Endodermal cell (in vitro differentiated cells): ENCODE measurements at regions not wholly inside any gene's neighbourhood (a gene's known extent, or its start where the extent isn't known, plus 50 kb on each side); places are given as distances from the start of the nearest gene placed in this dataset.
A peak's percentile ranks its signal among the peaks of the same experiment; 100 is the strongest.

Source experiments
- DNase-seq: peaks from one replicate; pipeline ENCODE4 v3.0.0-alpha.2; 2017
- H3K27ac ChIP-seq: 2 replicates; pipeline ENCODE4 v1.5.1; 2013; ENCODE audit warnings: mild to moderate bottlenecking, low read depth, low read length, moderate library complexity
- H3K27me3 ChIP-seq: 2 replicates; pipeline ENCODE4 v1.6.1; 2013; ENCODE audit warnings: mild to moderate bottlenecking, low read length, moderate library complexity; ENCODE audit not compliant: insufficient read depth, control insufficient read depth, poor library complexity, severe bottlenecking
- H3K36me3 ChIP-seq: 2 replicates; pipeline ENCODE4 v1.7.0; 2013; ENCODE audit warnings: mild to moderate bottlenecking, low read length, moderate library complexity; ENCODE audit not compliant: control insufficient read depth, insufficient read depth
- H3K4me1 ChIP-seq: one replicate; pipeline ENCODE4 v1.7.0; 2013; ENCODE audit warnings: low read length; ENCODE audit not compliant: control insufficient read depth, insufficient read depth
- H3K4me3 ChIP-seq: 2 replicates; pipeline ENCODE4 v1.5.1; 2013; ENCODE audit warnings: mild to moderate bottlenecking, low read length, moderate library complexity
- H3K9ac ChIP-seq: 2 replicates; pipeline ENCODE4 v1.6.1; 2013; ENCODE audit warnings: mild to moderate bottlenecking, low read length, moderate library complexity; ENCODE audit not compliant: poor library complexity, severe bottlenecking; ENCODE audit errors: extremely low read depth
- H3K9me3 ChIP-seq: 2 replicates; pipeline ENCODE4 v1.6.1; 2013; ENCODE audit warnings: mild to moderate bottlenecking, low read length, moderate library complexity; ENCODE audit not compliant: control insufficient read depth
- H3K27ac Mint-ChIP-seq: 2 replicates; pipeline ENCODE4 v1.8.0; 2020; ENCODE audit warnings: mixed read lengths
- H3K27me3 Mint-ChIP-seq: 2 replicates; pipeline ENCODE4 v1.8.0; 2021; ENCODE audit warnings: mild to moderate bottlenecking, mixed read lengths; ENCODE audit not compliant: insufficient read depth
- H3K36me3 Mint-ChIP-seq: 2 replicates; pipeline ENCODE4 v1.8.0; 2020; ENCODE audit warnings: low read depth, mixed read lengths
- H3K4me1 Mint-ChIP-seq: 2 replicates; pipeline ENCODE4 v1.8.0; 2020; ENCODE audit warnings: mixed read lengths
- H3K4me3 Mint-ChIP-seq: 2 replicates; pipeline ENCODE4 v1.8.0; 2020; ENCODE audit warnings: mild to moderate bottlenecking, moderate library complexity, mixed read lengths
- H3K9me3 Mint-ChIP-seq: 2 replicates; pipeline ENCODE4 v1.8.0; 2020; ENCODE audit warnings: mild to moderate bottlenecking, mixed read lengths
- CTCF ChIP-seq: fragments of 200-600 bp; sonication (generic); conservative IDR thresholded peaks from 2 replicates; pipeline ENCODE4 v1.5.0; 2021; ENCODE audit warnings: antibody characterized with exemption, mild to moderate bottlenecking
- WGBS, 2 experiments: methylation state at CpG; one replicate each; pipeline versions ENCODE4 v1.1.5 to v1.1.7; 2013; ENCODE audit warnings: missing lambda C conversion rate in 2 of 2, mixed read lengths in 1 of 2; ENCODE audit not compliant: insufficient coverage in 1 of 2, insufficient read length in 1 of 2; 5-methylcytosine and 5-hydroxymethylcytosine counted together

DNA sequence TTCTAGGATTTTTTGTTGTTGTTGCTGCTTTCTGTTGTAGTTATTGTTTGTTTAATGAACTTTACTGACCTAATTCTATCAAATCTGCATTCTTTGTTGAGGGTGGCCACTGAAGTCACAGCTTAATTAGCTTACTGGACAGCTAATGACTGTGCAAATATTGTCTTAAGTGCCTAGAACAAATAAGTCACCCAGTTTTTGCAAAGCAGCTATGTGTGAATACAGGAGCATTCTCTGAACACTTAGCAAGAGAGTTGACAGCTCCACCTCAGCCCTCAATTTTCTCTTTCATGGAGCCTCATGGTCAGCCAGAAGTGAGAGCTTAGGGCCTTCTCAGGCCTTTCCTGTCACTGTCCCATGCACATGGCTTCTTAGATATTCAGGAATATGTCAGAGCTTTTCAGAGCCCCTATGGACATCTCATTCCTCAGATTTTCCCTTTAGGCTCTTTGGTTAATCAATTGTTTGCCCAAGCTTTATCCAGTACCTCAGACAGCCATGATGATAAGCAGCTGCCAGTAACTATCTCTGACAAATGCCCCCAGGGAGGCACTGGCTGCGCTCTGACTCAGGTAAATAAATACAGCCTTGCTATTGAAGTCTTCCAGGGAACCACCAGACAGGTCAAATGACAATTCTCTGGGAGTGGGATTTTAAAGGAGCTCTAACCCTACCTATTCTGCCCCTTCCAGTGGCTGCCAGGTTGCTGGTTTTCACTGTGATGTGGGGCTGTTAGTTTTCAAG lies 241.4 kb upstream of the IL12B start:
- Histone ChIP-seq H3K9ac (no peak overlapping the region), H3K4me1 (no peaks in the 10 kb centered on the region), H3K36me3 (no peaks in the 10 kb centered on the region), H3K9me3 (no peaks in the 10 kb centered on the region), H3K27me3 (no peaks in the 10 kb centered on the region), H3K27ac (no peak overlapping the region), H3K4me3 (peak overlapping the region; percentile 64)
- H3K9me3 Mint-ChIP-seq: no peaks in the 10 kb centered on the region
- WGBS, 2 experiments: 27% methylated on average over 1 of the region's 1 CpG; no CpG with 5 or more reads in 1 of the 2 experiments
- peak; percentile 75 for DNase-seq
- no peak overlapping the region for H3K4me3 Mint-ChIP-seq
- peak overlapping the region; percentile 88 for H3K27ac Mint-ChIP-seq
- H3K36me3 Mint-ChIP-seq: no peaks in the 10 kb centered on the region
- peaks cover 5% of the 10 kb centered on the region for H3K27me3 Mint-ChIP-seq
- peaks cover 20% of the 10 kb centered on the region for H3K4me1 Mint-ChIP-seq
- no peak for TF ChIP-seq CTCF

DNA sequence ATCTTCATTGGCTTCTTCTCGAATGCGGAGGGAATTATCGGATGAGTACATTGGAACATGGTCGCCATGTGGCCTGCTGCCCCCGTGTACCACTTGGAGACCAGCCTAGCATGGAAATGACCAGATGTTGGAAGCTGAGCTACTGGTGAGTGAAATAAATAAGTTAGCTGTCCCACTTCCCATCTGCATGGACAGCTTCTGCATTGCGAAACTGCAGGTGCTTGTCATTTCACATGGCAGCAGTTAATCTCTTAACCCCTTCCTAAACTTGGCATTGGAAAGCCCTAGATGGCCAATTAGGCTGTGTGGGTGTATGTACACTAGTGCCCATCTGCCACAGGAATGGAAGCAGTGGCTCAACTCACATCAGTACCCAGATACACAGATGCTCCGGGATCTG lies 246.6 kb upstream of the IL12B start:
- Mint-ChIP-seq H3K27me3 (no peaks in the 10 kb centered on the region), H3K4me3 (no peak overlapping the region), H3K9me3 (no peaks in the 10 kb centered on the region), H3K4me1 (peaks cover 15% of the 10 kb centered on the region), H3K36me3 (no peaks in the 10 kb centered on the region), H3K27ac (no peak overlapping the region)
- Histone ChIP-seq H3K9ac (no peak overlapping the region), H3K4me3 (no peak overlapping the region), H3K36me3 (no peaks in the 10 kb centered on the region), H3K27me3 (no peaks in the 10 kb centered on the region), H3K27ac (no peak overlapping the region), H3K4me1 (no peaks in the 10 kb centered on the region), H3K9me3 (no peaks in the 10 kb centered on the region)
- DNase-seq: no peak
- no peak for TF ChIP-seq CTCF
- WGBS, 2 experiments: 97 to 100% methylated on average over 6 to 7 of the region's 7 CpGs

DNA sequence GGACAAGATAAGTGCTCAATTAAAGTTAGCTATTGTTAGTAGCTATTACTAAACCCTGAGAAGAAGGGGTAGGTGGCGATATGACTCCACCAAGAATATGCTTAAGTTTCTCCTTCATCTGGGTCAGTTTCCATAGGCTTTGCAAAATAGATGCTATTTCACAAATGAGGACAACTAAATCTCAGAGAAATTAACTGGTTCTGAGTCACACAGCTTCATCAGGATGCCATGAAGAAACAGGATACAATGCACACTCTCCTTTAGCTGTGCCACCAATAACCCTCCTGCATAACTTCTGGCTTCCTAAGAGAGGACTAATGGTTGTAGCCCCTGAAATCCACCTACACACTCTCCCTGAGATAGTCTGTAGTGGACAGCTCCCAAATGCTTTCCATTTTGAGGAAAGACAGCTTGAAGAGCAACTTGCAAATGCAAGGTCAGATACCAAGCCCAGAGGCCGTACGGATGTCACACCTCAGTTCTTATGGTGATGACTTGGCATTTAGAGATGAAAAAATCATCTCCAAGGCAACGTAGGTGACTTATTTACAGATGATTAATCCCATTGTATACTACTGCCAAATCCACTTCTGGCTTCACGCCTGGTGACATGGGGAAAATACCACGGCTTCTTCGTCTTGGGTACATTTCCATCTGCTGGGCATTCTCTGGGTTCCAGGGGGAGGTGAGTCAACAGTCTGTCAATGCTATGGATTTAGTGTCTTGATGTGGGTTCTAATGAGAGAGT lies 251.4 kb upstream of the IL12B start:
- Mint-ChIP-seq H3K9me3 (no peaks in the 10 kb centered on the region), H3K36me3 (no peaks in the 10 kb centered on the region), H3K27ac (peak overlapping the region; percentile 64), H3K4me1 (peaks cover 13% of the 10 kb centered on the region), H3K4me3 (no peak overlapping the region), H3K27me3 (no peaks in the 10 kb centered on the region)
- WGBS, 2 experiments: 72 to 79% methylated on average over 4 to 7 of the region's 7 CpGs
- Histone ChIP-seq H3K4me1 (no peaks in the 10 kb centered on the region), H3K9me3 (peaks cover 14% of the 10 kb centered on the region), H3K36me3 (no peaks in the 10 kb centered on the region), H3K27me3 (no peaks in the 10 kb centered on the region), H3K27ac (no peak overlapping the region), H3K9ac (no peak overlapping the region), H3K4me3 (no peak overlapping the region)
- DNase-seq: peak; percentile 76
- TF ChIP-seq CTCF: no peak
